TTC549 (cell line): ENCODE measurements at regions not wholly inside any gene's neighbourhood (a gene's known extent, or its start where the extent isn't known, plus 50 kb on each side); places are given as distances from the start of the nearest gene placed in this dataset.
"Not testable (repeated sequence)": the region's sequence is repeated elsewhere in the genome, so short reads cannot be mapped to it uniquely, and the experiment has no call there.

Experiments used
- FAIRE-seq: peaks from 2 replicates; lab custom pipeline; 2012; peaks lifted over from hg19 to GRCh38; lab: Jason Lieb, UNC

DNA sequence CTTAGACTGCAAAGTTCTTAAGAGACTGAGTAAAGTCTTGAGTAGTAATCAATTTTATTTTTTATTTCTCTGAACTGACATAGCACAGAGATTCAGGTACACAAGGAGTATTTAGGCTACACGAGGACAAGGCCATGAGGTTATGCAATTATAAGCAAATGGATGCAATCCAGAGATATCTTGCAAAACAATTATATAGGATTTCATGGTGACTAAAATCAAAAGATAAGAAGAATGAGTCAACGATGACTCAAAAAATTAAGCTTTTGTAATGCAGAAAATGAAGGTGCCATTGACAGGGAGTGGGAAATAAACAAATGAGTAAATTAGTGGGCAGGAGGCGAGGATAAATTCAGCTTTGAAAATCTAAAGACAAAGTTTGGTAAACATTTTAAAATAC lies 66.7 kb upstream of the MYO3A start:
- FAIRE-seq: no peak

DNA sequence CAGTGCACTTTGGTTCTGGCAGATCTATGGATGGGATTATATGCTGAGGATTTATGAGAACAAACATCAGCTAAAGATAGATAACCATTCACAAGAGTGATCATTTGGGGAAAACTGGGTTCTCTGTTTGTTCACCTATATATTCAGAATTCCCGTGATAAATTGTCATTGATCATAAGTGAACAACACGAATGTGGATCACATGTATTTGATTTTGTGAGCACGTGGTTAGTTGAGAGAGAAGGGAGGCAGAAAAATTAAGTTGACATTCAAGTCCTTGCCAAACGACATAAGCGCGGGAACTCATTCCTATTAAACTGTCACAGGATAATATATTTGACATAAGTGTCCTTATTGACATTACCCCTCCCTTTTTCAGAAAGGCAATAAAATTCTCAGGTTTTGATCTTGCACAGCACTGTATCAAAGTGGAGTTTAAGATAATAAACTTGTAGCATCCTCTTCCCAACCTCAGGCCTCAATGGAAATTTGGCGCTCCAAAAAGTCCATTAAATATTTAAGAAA lies 64.9 kb upstream of the MYO3A start:
- FAIRE-seq: no peak

DNA sequence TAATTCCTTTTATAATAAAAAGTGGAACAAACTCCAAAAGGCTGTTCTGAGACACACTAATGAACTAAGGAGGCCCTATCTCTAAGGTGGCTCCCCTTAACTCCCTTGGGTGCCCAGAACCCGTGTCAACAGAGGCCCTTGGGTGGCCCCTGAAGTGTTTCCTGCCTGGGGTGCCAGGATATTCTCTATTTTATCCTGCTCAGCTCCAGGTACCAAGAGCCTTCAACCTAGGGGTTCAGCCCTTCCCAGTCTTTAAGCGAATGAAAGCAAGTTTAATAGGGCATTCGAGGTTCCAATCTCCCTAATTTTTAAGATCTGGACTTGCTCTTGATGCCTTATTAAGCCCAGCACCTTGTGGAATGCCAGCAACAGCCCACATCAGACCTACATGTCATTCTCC lies 64.4 kb upstream of the MYO3A start:
- FAIRE-seq: no peak

DNA sequence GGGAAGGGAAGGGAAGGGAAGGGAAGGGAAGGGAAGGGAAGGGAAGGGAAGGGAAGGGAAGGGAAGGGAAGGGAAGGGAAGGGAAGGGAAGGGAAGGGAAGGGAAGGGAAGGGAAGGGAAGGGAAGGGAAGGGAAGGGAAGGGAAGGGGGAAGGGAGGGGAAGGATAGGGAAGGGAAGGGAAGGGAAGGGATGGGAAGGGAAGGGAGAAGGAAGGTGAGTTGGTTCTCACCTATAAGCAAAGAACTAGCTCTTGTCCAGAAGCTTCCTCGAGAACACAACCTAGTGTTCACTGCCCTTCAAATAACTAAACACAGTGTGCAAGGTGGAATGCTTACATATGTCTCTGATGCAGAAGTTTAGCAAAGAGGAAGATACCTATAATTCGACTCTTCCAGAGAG lies 59.6 kb upstream of the MYO3A start:
- FAIRE-seq: not testable (repeated sequence)

DNA sequence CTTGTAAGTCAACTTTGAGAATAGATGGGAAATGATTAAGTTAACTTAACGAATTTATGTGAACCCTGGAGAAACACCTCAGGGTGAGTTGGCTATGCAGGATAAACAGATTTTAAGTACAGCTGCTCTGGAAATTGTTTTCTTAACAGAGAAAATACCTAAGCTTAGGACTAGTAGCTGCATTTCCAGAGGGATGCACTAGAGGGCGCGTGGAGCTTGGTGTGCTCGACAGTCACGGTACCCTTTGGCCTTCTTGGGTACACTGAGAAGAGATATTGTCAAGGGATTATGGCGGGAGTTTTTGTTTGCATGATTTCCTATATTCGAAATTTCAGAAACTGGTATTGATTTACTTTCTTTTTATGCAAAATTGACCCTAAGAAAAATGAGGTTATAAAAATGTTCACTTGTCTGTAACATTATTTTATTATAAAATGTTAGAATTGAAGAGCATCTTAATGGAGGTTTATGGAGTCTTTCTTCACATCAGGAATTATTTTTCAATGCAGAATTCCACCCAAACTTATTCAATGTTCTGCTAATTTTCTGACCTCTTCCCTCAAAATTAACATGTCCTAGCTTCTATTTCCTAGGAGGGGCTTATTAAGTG lies 58.4 kb upstream of the MYO3A start:
- no peak for FAIRE-seq

DNA sequence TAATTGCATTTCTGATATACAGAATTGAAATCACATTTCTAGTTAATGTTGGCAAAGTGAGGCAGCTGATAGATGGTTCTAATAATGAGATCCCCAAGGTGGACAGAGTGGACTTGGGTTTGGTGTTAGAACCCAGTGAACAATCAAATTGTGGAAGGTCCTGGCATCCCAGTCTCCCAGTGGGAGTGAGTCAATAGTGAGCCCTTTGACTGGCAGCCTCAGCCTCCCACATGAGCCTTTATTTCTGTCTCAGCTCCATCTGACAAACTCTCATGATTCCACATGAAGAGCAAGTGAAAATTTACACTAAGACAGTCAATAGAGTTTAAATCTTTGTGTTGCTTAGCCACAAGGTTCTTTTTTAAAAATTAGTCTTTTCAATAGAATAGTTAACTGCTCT lies 56.7 kb upstream of the MYO3A start:
- FAIRE-seq: no peak
